ENCODE measurements at regions not wholly inside any gene's neighbourhood (a gene's known extent, or its start where the extent isn't known, plus 50 kb on each side); places are given as distances from the start of the nearest gene placed in this dataset.

GRCh38 chr2:120563616-120564015 lies 172.1 kb upstream of the GLI2 start:
- H3K27me3 Mint-ChIP-seq (ENCODE audit: low read depth) = peaks cover 2% of the 10 kb centered on the region
- H3K36me3 Mint-ChIP-seq (ENCODE audit: low read depth) = no peaks in the 10 kb centered on the region
- no peaks in the 10 kb centered on the region for H3K9me3 Mint-ChIP-seq
- DNase-seq (ENCODE audit: low read depth, low spot score) = no peak
- H3K4me3 Mint-ChIP-seq = no peak overlapping the region
- no peak for TF ChIP-seq CTCF (conservative IDR thresholded peaks at IDR 0.05)
- H3K27ac Mint-ChIP-seq (ENCODE audit: unreplicated experiment) = no peak overlapping the region
- peaks cover 17% of the 10 kb centered on the region for H3K4me1 Mint-ChIP-seq

GRCh38 chr2:120564213-120565094 lies 171.2 kb upstream of the GLI2 start:
- TF ChIP-seq CTCF (conservative IDR thresholded peaks at IDR 0.05) = no peak
- Mint-ChIP-seq H3K4me3 (no peak overlapping the region), H3K27ac (ENCODE audit: unreplicated experiment) (no peak overlapping the region), H3K36me3 (ENCODE audit: low read depth) (no peaks in the 10 kb centered on the region), H3K9me3 (no peaks in the 10 kb centered on the region), H3K4me1 (peaks cover 18% of the 10 kb centered on the region), H3K27me3 (ENCODE audit: low read depth) (peaks cover 2% of the 10 kb centered on the region)
- DNase-seq (ENCODE audit: low read depth, low spot score) = no peak

- Mint-ChIP-seq H3K4me1 (peaks cover 22% of the 10 kb centered on the region), H3K27ac (ENCODE audit: unreplicated experiment) (no peak overlapping the region), H3K36me3 (ENCODE audit: low read depth) (no peaks in the 10 kb centered on the region), H3K9me3 (no peaks in the 10 kb centered on the region), H3K4me3 (no peak overlapping the region), H3K27me3 (ENCODE audit: low read depth) (peaks cover 2% of the 10 kb centered on the region)
- no peak for TF ChIP-seq CTCF (conservative IDR thresholded peaks at IDR 0.05)
- no peak for DNase-seq (ENCODE audit: low read depth, low spot score)
Observed at GRCh38 chr2:120565095-120565460, 170.6 kb upstream of the GLI2 start.

GRCh38 chr2:120565929-120566328 lies 169.7 kb upstream of the GLI2 start:
- H3K9me3 Mint-ChIP-seq = no peaks in the 10 kb centered on the region
- TF ChIP-seq CTCF (conservative IDR thresholded peaks at IDR 0.05) = no peak
- H3K27me3 Mint-ChIP-seq (ENCODE audit: low read depth) = peaks cover 2% of the 10 kb centered on the region
- H3K36me3 Mint-ChIP-seq (ENCODE audit: low read depth) = no peaks in the 10 kb centered on the region
- DNase-seq (ENCODE audit: low read depth, low spot score) = no peak
- peaks cover 22% of the 10 kb centered on the region for H3K4me1 Mint-ChIP-seq
- H3K4me3 Mint-ChIP-seq = no peak overlapping the region
- no peak overlapping the region for H3K27ac Mint-ChIP-seq (ENCODE audit: unreplicated experiment)

GRCh38 chr2:120566331-120567035 lies 169.2 kb upstream of the GLI2 start:
- no peaks in the 10 kb centered on the region for H3K9me3 Mint-ChIP-seq
- no peak for TF ChIP-seq CTCF (conservative IDR thresholded peaks at IDR 0.05)

More at GRCh38 chr2:120566331-120567035, 169.2 kb upstream of the GLI2 start:
- Mint-ChIP-seq H3K4me3 (no peak overlapping the region), H3K27me3 (ENCODE audit: low read depth) (peaks cover 2% of the 10 kb centered on the region), H3K4me1 (peaks cover 22% of the 10 kb centered on the region), H3K36me3 (ENCODE audit: low read depth) (no peaks in the 10 kb centered on the region), H3K27ac (ENCODE audit: unreplicated experiment) (no peak overlapping the region)
- no peak for DNase-seq (ENCODE audit: low read depth, low spot score)

Measured in neural crest cell (in vitro differentiated cells).